Body of pancreas (tissue), 4 donors: ENCODE measurements at regions not wholly inside any gene's neighbourhood (a gene's known extent, or its start where the extent isn't known, plus 50 kb on each side); places are given as distances from the start of the nearest gene placed in this dataset.

ENCODE experiments used
- CTCF ChIP-seq, 7 experiments: fragments of 450-650 bp in 4 of 7; fragments of 200-600 bp in 3 of 7; sonication (generic) in 3 of 7; IDR thresholded peaks; one replicate each; pipeline ENCODE4 v1.5.1; 2016 to 2019; ENCODE audit warnings: antibody characterized with exemption in 7 of 7
- POLR2A ChIP-seq, 3 donors: fragments of 450-650 bp; IDR thresholded peaks; one replicate each; pipeline ENCODE4 v1.6.1; 2016; ENCODE audit warnings: antibody characterized with exemption in 3 of 3, mild to moderate bottlenecking in 2 of 3

- TF ChIP-seq CTCF (IDR thresholded peaks at IDR 0.05) (no peak), POLR2A (IDR thresholded peaks at IDR 0.05) (no peak)
Measured at GRCh38 chr4:3371033-3372001, 70.5 kb upstream of the HGFAC start.
